IMR-90 (cell line): ENCODE measurements at regions not wholly inside any gene's neighbourhood (a gene's known extent, or its start where the extent isn't known, plus 50 kb on each side); places are given as distances from the start of the nearest gene placed in this dataset.

Source experiments
- ATAC-seq: fragments of 200-7000 bp; cut with Tn5 transposase; 2 replicates; pipeline ENCODE4 v1.9.1; 2020; ENCODE audit warnings: low read depth, mild to moderate bottlenecking, moderate library complexity
- BruUV-seq: library from RNA; stranded (reverse); fragments of 400-500 nt; replicated peaks from 2 replicates; lab custom pipeline; 2021; lab: Mats Ljungman, UMichigan
- CTCF ChIA-PET: fragments of 300-600 bp; formaldehyde crosslinking; extraction: SDS; loops from one replicate; lab custom pipeline; 2021; ENCODE audit warnings: antibody characterized with exemption; lab: Yijun Ruan, JAX
- POLR2A ChIA-PET: fragments of 300-600 bp; sonication (Branson Sonifier 250); formaldehyde crosslinking; loops from one replicate; lab custom pipeline; 2022; ENCODE audit warnings: antibody characterized with exemption; ENCODE audit not compliant: unreplicated experiment; lab: Charles Lee
- DNase-seq: peaks from one replicate; pipeline ENCODE4 v3.0.0; 2013
- H2AFZ ChIP-seq: replicated peaks from 2 replicates; pipeline ENCODE3; 2013; ENCODE audit warnings: low read length, mild to moderate bottlenecking; ENCODE audit not compliant: poor library complexity
- H2AK5ac ChIP-seq: 2 replicates; pipeline ENCODE4 v1.6.1; 2013; ENCODE audit warnings: low read depth, low read length, inconsistent platforms
- H2AK9ac ChIP-seq: replicated peaks from 2 replicates; pipeline ENCODE3; 2013; ENCODE audit warnings: mild to moderate bottlenecking, low read depth, low read length, moderate library complexity; ENCODE audit not compliant: poor library complexity
- H2BK120ac ChIP-seq: 2 replicates; pipeline ENCODE4 v1.6.1; 2013; ENCODE audit warnings: low read depth, low read length, inconsistent platforms
- H2BK15ac ChIP-seq: 3 replicates; pipeline ENCODE4 v1.6.1; 2013; ENCODE audit warnings: low read depth, low read length, inconsistent platforms
- H2BK20ac ChIP-seq: 2 replicates; pipeline ENCODE4 v1.6.1; 2013; ENCODE audit warnings: low read depth, mild to moderate bottlenecking, inconsistent platforms, low read length, moderate library complexity
- H2BK5ac ChIP-seq: 2 replicates; pipeline ENCODE4 v1.6.1; 2013; ENCODE audit warnings: mild to moderate bottlenecking, low read depth, low read length, inconsistent platforms; ENCODE audit not compliant: poor library complexity, severe bottlenecking
- H3K14ac ChIP-seq: replicated peaks from 2 replicates; pipeline ENCODE4 v1.6.1; 2013; ENCODE audit warnings: low read depth, low read length, inconsistent platforms
- H3K18ac ChIP-seq: 2 replicates; pipeline ENCODE4 v1.6.1; 2013; ENCODE audit warnings: low read depth, low read length, control low read depth
- H3K23ac ChIP-seq: 2 replicates; pipeline ENCODE4 v1.6.1; 2013; ENCODE audit warnings: low read depth, low read length, inconsistent platforms
- H3K27ac ChIP-seq: 2 replicates; pipeline ENCODE4 v1.5.1; 2013; ENCODE audit warnings: mild to moderate bottlenecking, control low read depth, low read length; ENCODE audit not compliant: insufficient read depth
- H3K27me3 ChIP-seq: 2 replicates; pipeline ENCODE4 v1.6.1; 2013; ENCODE audit warnings: low read length; ENCODE audit not compliant: control insufficient read depth, insufficient read depth
- H3K36me3 ChIP-seq: 2 replicates; pipeline ENCODE4 v1.6.1; 2013; ENCODE audit warnings: low read length, mixed read lengths; ENCODE audit not compliant: control insufficient read depth, insufficient read depth
- H3K4ac ChIP-seq: 2 replicates; pipeline ENCODE4 v1.6.1; 2013; ENCODE audit warnings: low read depth, low read length, inconsistent platforms
- H3K4me1 ChIP-seq: 2 replicates; pipeline ENCODE4 v1.6.1; 2013; ENCODE audit warnings: low read length, mixed read lengths; ENCODE audit not compliant: control insufficient read depth, insufficient read depth
- H3K4me2 ChIP-seq: 2 replicates; pipeline ENCODE4 v1.6.1; 2013; ENCODE audit warnings: low read depth, mild to moderate bottlenecking, control low read depth, low read length, moderate library complexity
- H3K4me3 ChIP-seq: 2 replicates; pipeline ENCODE4 v1.5.1; 2013; ENCODE audit warnings: low read depth, mild to moderate bottlenecking, control low read depth, low read length, moderate library complexity; ENCODE audit not compliant: insufficient read depth
- H3K56ac ChIP-seq: 2 replicates; pipeline ENCODE4 v1.6.1; 2013; ENCODE audit warnings: low read length, inconsistent platforms; ENCODE audit not compliant: insufficient read depth; ENCODE audit errors: extremely low read depth
- H3K79me1 ChIP-seq, 2 experiments: 2 replicates each; pipeline ENCODE4 v1.6.1; 2013; ENCODE audit warnings: low read length in 2 of 2, inconsistent platforms in 1 of 2, low read depth in 1 of 2
- H3K9ac ChIP-seq: 2 replicates; pipeline ENCODE4 v1.6.1; 2013; ENCODE audit warnings: low read depth, low read length, control low read depth
- H3K9me1 ChIP-seq: 2 replicates; pipeline ENCODE4 v1.6.1; 2013; ENCODE audit warnings: low read length, inconsistent platforms; ENCODE audit not compliant: insufficient read depth
- H3K9me3 ChIP-seq: 2 replicates; pipeline ENCODE4 v1.6.1; 2013; ENCODE audit warnings: low read length; ENCODE audit not compliant: control insufficient read depth, insufficient read depth
- H4K20me1 ChIP-seq: 2 replicates; pipeline ENCODE4 v1.6.1; 2013; ENCODE audit warnings: low read length, inconsistent platforms; ENCODE audit not compliant: insufficient read depth
- H4K5ac ChIP-seq: 2 replicates; pipeline ENCODE4 v1.6.1; 2013; ENCODE audit warnings: mild to moderate bottlenecking, low read depth, low read length, control low read depth
- H4K8ac ChIP-seq, 2 experiments: 2 replicates each; pipeline ENCODE4 v1.6.1; 2013; ENCODE audit warnings: low read depth in 2 of 2, low read length in 2 of 2, control low read depth in 1 of 2, inconsistent platforms in 1 of 2
- H4K91ac ChIP-seq: 2 replicates; pipeline ENCODE4 v1.6.1; 2013; ENCODE audit warnings: low read depth, low read length, inconsistent platforms; ENCODE audit not compliant: insufficient read depth
- BHLHE40 ChIP-seq: fragments of 150-350 bp; IDR thresholded peaks from 2 replicates; pipeline ENCODE4 v1.6.1; 2016; ENCODE audit warnings: mild to moderate bottlenecking, low read depth, low read length
- MAZ ChIP-seq: IDR thresholded peaks from 2 replicates; pipeline ENCODE4 v1.6.1; 2012; ENCODE audit warnings: low read depth, mild to moderate bottlenecking, low read length, improper control_type of control experiment, moderate library complexity, borderline replicate concordance
- RAD21 ChIP-seq: IDR thresholded peaks from 2 replicates; pipeline ENCODE4 v1.6.1; 2012; ENCODE audit warnings: low read length, improper control_type of control experiment
- WGBS, 2 experiments: methylation state at CpG; one replicate each; pipeline versions ENCODE4 v1.1.5 to v1.1.7; 2013; ENCODE audit warnings: missing lambda C conversion rate in 2 of 2; ENCODE audit not compliant: insufficient read length in 1 of 2; ENCODE audit errors: extremely low coverage in 2 of 2; 5-methylcytosine and 5-hydroxymethylcytosine counted together
- dilution Hi-C: fragments of 300-500 bp; cut with HindIII; formaldehyde crosslinking; loops from one replicate; pipeline ENCODE4 v1.14.3; 2018; ENCODE audit warnings: low sequenced_read_pairs; ENCODE audit not compliant: unreplicated experiment
- in situ Hi-C: fragments of 300-500 bp; cut with MboI; formaldehyde crosslinking; loops from 3 replicates; pipeline ENCODE4 v1.14.3; 2019; ENCODE audit warnings: low sequenced_read_pairs, inconsistent platforms, mixed read lengths
- intact Hi-C: fragments of 100-400 bp; cut with micrococcal nuclease; formaldehyde crosslinking; loops from 2 replicates; pipeline ENCODE4 v1.10.0; 2022
- TF ChIP-seq, protein P1 (sequence below): conservative IDR thresholded peaks from 2 replicates; pipeline ENCODE4 v1.5.1; 2012; ENCODE audit warnings: mild to moderate bottlenecking, low read depth, low read length, improper control_type of control experiment

DNA sequence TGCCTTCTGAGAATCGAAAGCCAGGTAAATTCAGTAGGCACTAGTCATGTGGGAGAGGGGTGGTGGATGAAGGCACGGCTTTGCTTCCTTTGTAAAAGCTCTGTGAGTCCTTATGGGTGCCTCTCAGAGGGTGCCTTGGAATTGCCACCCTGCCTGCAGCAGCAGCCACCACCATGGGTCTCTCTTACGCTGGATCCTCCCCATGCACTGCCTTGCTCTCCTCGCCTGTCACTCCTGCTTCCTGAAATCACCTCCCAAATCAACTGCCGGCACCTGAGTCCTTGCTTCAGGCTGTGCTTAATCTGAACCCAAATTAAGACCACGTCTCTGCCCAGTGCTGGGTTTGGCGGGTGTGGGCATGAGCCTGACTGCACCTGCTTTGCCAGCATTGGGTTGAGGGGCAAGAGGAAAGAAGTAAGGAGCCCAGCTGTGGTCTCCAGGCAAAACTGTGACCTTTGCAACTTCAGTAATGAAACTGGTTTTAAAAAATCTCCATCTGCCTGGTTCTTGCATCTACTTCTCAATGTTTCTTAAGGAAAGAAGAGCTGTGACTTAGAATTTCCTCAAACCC is 55.9 kb upstream of the CLMN start:
- no peaks in the 10 kb centered on the region for H3K9me1 ChIP-seq
- H2BK15ac ChIP-seq, result no peak overlapping the region
- H4K91ac ChIP-seq, result no peak overlapping the region
- no peak for ATAC-seq
- no peak for DNase-seq
- no peaks in the 10 kb centered on the region; the same call in 1 of the 2 replicates for H3K9me3 ChIP-seq
- H4K20me1 ChIP-seq, result no peaks in the 10 kb centered on the region
- H2BK20ac ChIP-seq, result no peak overlapping the region
- no peak overlapping the region for H3K9ac ChIP-seq
- no CpG with 5 or more reads among the region's 7 CpGs for WGBS, 2 experiments
- H3K23ac ChIP-seq, result no peak overlapping the region
- intact Hi-C loops, result no loop called here
- BruUV-seq, result no TSS peak
- H3K18ac ChIP-seq, result no peak overlapping the region
- TF ChIP-seq, protein P1, sequence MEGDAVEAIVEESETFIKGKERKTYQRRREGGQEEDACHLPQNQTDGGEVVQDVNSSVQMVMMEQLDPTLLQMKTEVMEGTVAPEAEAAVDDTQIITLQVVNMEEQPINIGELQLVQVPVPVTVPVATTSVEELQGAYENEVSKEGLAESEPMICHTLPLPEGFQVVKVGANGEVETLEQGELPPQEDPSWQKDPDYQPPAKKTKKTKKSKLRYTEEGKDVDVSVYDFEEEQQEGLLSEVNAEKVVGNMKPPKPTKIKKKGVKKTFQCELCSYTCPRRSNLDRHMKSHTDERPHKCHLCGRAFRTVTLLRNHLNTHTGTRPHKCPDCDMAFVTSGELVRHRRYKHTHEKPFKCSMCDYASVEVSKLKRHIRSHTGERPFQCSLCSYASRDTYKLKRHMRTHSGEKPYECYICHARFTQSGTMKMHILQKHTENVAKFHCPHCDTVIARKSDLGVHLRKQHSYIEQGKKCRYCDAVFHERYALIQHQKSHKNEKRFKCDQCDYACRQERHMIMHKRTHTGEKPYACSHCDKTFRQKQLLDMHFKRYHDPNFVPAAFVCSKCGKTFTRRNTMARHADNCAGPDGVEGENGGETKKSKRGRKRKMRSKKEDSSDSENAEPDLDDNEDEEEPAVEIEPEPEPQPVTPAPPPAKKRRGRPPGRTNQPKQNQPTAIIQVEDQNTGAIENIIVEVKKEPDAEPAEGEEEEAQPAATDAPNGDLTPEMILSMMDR, result no peak
- TF ChIP-seq BHLHE40 (no peak), MAZ (no peak), RAD21 (no peak)
- H3K4me2 ChIP-seq, result no peak overlapping the region
- ChIA-PET CTCF (no interaction called here), POLR2A (no interaction called here)
- H2AFZ ChIP-seq, result no peak overlapping the region
- H3K4me3 ChIP-seq, result no peak overlapping the region
- no peaks in the 10 kb centered on the region for H3K36me3 ChIP-seq
- H3K27me3 ChIP-seq, result peaks cover 2% of the 10 kb centered on the region; the same call in 1 of the 2 replicates
- no peak overlapping the region for H3K14ac ChIP-seq
- no peaks in the 10 kb centered on the region for H3K79me1 ChIP-seq
- no peak overlapping the region for H3K27ac ChIP-seq
- H2AK5ac ChIP-seq, result no peak overlapping the region
- H3K4ac ChIP-seq, result no peak overlapping the region
- no peak overlapping the region for H2BK120ac ChIP-seq
- no peaks in the 10 kb centered on the region for H3K4me1 ChIP-seq
- in situ Hi-C loops, result no loop called here
- dilution Hi-C loops, result no loop called here
- H4K8ac ChIP-seq, result no peak overlapping the region
- no peak overlapping the region for H3K56ac ChIP-seq
- H2AK9ac ChIP-seq, result no peak overlapping the region
- H2BK5ac ChIP-seq, result no peak overlapping the region
- H4K5ac ChIP-seq, result no peak overlapping the region
